ENCODE measurements at regions not wholly inside any gene's neighbourhood (a gene's known extent, or its start where the extent isn't known, plus 50 kb on each side); places are given as distances from the start of the nearest gene placed in this dataset.

- no peak for DNase-seq
These were observed 123.8 kb upstream of the RET start for GRCh38 chr10:42952931-42953683.

GRCh38 chr10:42953684-42954674 is 122.9 kb upstream of the RET start:
- no peak for DNase-seq

- DNase-seq, result no peak
These were observed 121.9 kb upstream of the RET start for GRCh38 chr10:42954766-42955492.

GRCh38 chr10:42955493-42955889 is 121.4 kb upstream of the RET start:
- no peak for DNase-seq

- DNase-seq, result peak in 1 of 2 donors; percentile 55
These were observed 120.8 kb upstream of the RET start for GRCh38 chr10:42956045-42956444.

GRCh38 chr10:42958142-42958868 is 118.6 kb upstream of the RET start:
- no peak for DNase-seq

- DNase-seq, result no peak
These were observed 117.0 kb upstream of the RET start for GRCh38 chr10:42959833-42960232.

GRCh38 chr10:42960491-42960990 is 116.3 kb upstream of the RET start:
- DNase-seq, result peak in 1 of 2 donors; percentile 34

- DNase-seq, result no peak
These were observed 115.7 kb upstream of the RET start for GRCh38 chr10:42960991-42961795.

GRCh38 chr10:42961796-42962109 is 115.1 kb upstream of the RET start:
- no peak for DNase-seq

GRCh38 chr10:42962110-42962901 is 114.6 kb upstream of the RET start:
- no peak for DNase-seq

GRCh38 chr10:42962902-42963231 is 114.0 kb upstream of the RET start:
- no peak for DNase-seq

GRCh38 chr10:42963312-42963711 is 113.6 kb upstream of the RET start:
- peak; percentile 46 to 78 for DNase-seq

GRCh38 chr10:42969147-42969546 is 107.7 kb upstream of the RET start:
- no peak for DNase-seq

GRCh38 chr10:42969909-42970308 is 107.0 kb upstream of the RET start:
- DNase-seq, result no peak

GRCh38 chr10:42970451-42971250 is 106.2 kb upstream of the RET start:
- peak; percentile 31 to 42 for DNase-seq

- DNase-seq, result no peak
These were observed 105.6 kb upstream of the RET start for GRCh38 chr10:42971251-42971599.

GRCh38 chr10:42972946-42973345 is 103.9 kb upstream of the RET start:
- DNase-seq, result peak; percentile 39 to 67

- no peak for DNase-seq
These were observed 103.5 kb upstream of the RET start for GRCh38 chr10:42973411-42973810.

All from inflammatory macrophage (primary cell).